Calu3 (cell line): ENCODE measurements at regions not wholly inside any gene's neighbourhood (a gene's known extent, or its start where the extent isn't known, plus 50 kb on each side); places are given as distances from the start of the nearest gene placed in this dataset.

Experiments
- BruUV-seq: library from RNA; stranded (reverse); fragments of 400-500 nt; replicated peaks from 2 replicates; lab custom pipeline; 2021; lab: Mats Ljungman, UMichigan
- CTCF ChIA-PET: fragments of 300-600 bp; sonication (Branson Sonifier 250); formaldehyde crosslinking; loops from one replicate; lab custom pipeline; 2022; ENCODE audit warnings: antibody characterized with exemption; lab: Charles Lee
- DNase-seq: peaks from one replicate; pipeline ENCODE4 v3.0.0; 2022
- H3K27ac Mint-ChIP-seq: one replicate; pipeline ENCODE4 v1.8.0; 2022; ENCODE audit warnings: mixed read lengths; ENCODE audit not compliant: unreplicated experiment
- H3K27me3 Mint-ChIP-seq: one replicate; pipeline ENCODE4 v1.8.0; 2022; ENCODE audit warnings: mixed read lengths; ENCODE audit not compliant: unreplicated experiment
- H3K36me3 Mint-ChIP-seq: one replicate; pipeline ENCODE4 v1.8.0; 2022; ENCODE audit warnings: mild to moderate bottlenecking, moderate library complexity, mixed read lengths; ENCODE audit not compliant: insufficient read depth, unreplicated experiment
- H3K4me1 Mint-ChIP-seq: one replicate; pipeline ENCODE4 v1.8.0; 2022; ENCODE audit warnings: mild to moderate bottlenecking, low read depth, mixed read lengths; ENCODE audit not compliant: unreplicated experiment
- H3K4me3 Mint-ChIP-seq: one replicate; pipeline ENCODE4 v1.8.0; 2022; ENCODE audit warnings: mild to moderate bottlenecking, low read depth, moderate library complexity, mixed read lengths; ENCODE audit not compliant: unreplicated experiment
- H3K9me3 Mint-ChIP-seq: one replicate; pipeline ENCODE4 v1.8.0; 2022; ENCODE audit warnings: low read depth, mixed read lengths; ENCODE audit not compliant: unreplicated experiment
- intact Hi-C: fragments of 100-400 bp; cut with micrococcal nuclease; formaldehyde crosslinking; loops from one replicate; pipeline ENCODE4 v1.10.0; 2022; ENCODE audit not compliant: unreplicated experiment
- TF ChIP-seq, protein P1 (sequence below): fragments of 200-600 bp; IDR thresholded peaks from one replicate; pipeline ENCODE4 v1.8.0; 2022; ENCODE audit warnings: antibody characterized with exemption; ENCODE audit not compliant: unreplicated experiment

DNA sequence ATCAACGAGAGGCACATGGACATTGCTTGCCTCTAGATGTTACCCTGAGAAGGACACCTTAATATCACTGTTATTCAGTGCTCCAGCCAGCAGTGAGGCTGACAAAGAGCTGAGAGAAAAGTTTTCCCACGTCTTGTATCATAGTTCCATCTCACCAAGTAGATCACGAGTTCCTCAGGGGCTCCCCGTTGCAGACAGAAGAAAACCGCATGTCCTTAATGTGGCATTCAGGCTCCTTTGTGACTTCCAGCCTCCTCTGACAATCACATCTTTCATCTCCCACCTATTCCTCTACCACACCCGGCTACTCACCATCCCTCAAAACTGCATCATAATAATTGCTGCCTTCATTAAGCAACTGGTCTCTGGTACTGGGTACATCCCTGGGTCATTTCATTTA lies 75.3 kb downstream of the DMRTA2 start:
- TF ChIP-seq, protein P1, sequence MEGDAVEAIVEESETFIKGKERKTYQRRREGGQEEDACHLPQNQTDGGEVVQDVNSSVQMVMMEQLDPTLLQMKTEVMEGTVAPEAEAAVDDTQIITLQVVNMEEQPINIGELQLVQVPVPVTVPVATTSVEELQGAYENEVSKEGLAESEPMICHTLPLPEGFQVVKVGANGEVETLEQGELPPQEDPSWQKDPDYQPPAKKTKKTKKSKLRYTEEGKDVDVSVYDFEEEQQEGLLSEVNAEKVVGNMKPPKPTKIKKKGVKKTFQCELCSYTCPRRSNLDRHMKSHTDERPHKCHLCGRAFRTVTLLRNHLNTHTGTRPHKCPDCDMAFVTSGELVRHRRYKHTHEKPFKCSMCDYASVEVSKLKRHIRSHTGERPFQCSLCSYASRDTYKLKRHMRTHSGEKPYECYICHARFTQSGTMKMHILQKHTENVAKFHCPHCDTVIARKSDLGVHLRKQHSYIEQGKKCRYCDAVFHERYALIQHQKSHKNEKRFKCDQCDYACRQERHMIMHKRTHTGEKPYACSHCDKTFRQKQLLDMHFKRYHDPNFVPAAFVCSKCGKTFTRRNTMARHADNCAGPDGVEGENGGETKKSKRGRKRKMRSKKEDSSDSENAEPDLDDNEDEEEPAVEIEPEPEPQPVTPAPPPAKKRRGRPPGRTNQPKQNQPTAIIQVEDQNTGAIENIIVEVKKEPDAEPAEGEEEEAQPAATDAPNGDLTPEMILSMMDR, result no peak
- no TSS peak for BruUV-seq
- H3K4me1 Mint-ChIP-seq, result no peaks in the 10 kb centered on the region
- peaks cover 91% of the 10 kb centered on the region for H3K27me3 Mint-ChIP-seq
- no peak for DNase-seq
- no peak overlapping the region for H3K27ac Mint-ChIP-seq
- intact Hi-C loops, result no loop called here
- H3K36me3 Mint-ChIP-seq, result no peaks in the 10 kb centered on the region
- H3K9me3 Mint-ChIP-seq, result no peaks in the 10 kb centered on the region
- CTCF ChIA-PET, result interaction anchor here (1.2 to 1.3 kb wide), 2 partner anchors 1671 to 1796 kb away, joined by 3 to 6 read pairs; no protein-coding TSS in a partner anchor
- H3K4me3 Mint-ChIP-seq, result no peak overlapping the region

DNA sequence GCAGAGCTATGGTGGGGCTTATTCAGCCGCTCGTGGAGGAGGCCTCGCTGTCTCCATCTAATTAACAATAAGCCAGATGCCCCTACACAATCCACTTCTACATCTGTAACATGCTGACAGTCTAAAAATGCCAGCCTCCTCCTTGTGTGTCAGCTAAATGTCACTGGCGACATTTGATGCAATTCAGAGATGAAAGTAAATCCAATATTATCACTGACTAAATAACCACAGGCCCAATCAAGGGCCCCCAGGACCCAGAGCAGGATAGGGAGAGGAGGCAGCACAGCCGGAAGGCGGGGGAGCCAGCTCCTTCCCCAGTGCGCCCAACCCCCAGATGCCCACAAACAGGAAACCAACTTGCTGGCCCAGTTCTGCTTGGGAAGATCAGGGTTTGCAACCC lies 76.6 kb downstream of the DMRTA2 start:
- intact Hi-C loops, result no loop called here
- CTCF ChIA-PET, result no interaction called here
- H3K36me3 Mint-ChIP-seq, result no peaks in the 10 kb centered on the region
- no peak overlapping the region for H3K4me3 Mint-ChIP-seq
- peaks cover 100% of the 10 kb centered on the region for H3K27me3 Mint-ChIP-seq
- TF ChIP-seq, protein P1, result no peak
- no peaks in the 10 kb centered on the region for H3K9me3 Mint-ChIP-seq
- BruUV-seq, result no TSS peak
- H3K4me1 Mint-ChIP-seq, result no peaks in the 10 kb centered on the region
- H3K27ac Mint-ChIP-seq, result no peak overlapping the region
- no peak for DNase-seq

DNA sequence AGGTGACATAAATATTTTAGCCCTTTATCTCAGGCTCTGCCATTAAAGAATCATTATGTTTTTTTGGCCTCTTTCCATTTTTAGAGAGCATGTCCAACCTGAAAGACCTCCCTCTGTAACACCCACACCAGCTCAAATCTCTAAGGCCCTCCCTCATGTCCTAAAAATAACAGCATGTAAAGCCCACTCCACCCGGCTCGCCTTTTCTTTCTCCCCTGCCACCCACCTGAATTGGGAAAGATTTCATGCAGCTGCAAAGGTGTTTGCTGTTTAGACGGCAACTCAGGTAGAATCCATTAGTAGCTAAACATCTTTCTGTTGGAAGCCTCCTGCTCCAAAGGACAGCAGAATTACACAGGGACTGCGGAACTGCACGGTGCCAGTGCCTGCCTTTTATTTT lies 79.9 kb downstream of the DMRTA2 start:
- TF ChIP-seq, protein P1, result no peak
- intact Hi-C loops, result no loop called here
- Mint-ChIP-seq H3K9me3 (no peaks in the 10 kb centered on the region), H3K4me1 (no peaks in the 10 kb centered on the region), H3K4me3 (no peak overlapping the region), H3K36me3 (no peaks in the 10 kb centered on the region), H3K27ac (no peak overlapping the region), H3K27me3 (peaks cover 96% of the 10 kb centered on the region)
- no TSS peak for BruUV-seq
- no peak for DNase-seq
- CTCF ChIA-PET, result interaction anchor here (1.2 kb wide), 1 partner anchor 10 kb away, joined by 9 read pairs; no protein-coding TSS in a partner anchor

DNA sequence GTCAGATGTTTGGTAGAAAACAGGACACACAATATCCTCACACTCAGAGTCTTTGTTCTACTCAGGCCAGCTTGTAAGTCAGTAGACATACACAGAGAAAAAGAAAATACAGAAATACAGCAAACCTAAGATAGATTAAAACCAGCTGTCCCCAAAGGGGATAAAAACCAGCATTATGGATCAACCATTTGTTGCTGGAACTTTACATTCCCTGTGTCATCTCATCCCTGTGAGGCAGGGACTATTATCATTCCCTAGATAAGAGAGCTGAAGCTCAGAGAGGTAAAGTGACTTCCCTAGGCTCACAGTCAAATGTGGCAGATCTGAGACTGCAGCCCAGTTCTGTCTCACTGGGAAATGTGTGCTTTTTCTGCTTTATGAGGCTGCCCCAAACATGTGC lies 80.7 kb downstream of the DMRTA2 start:
- Mint-ChIP-seq H3K4me3 (no peak overlapping the region), H3K9me3 (no peaks in the 10 kb centered on the region), H3K27me3 (peaks cover 96% of the 10 kb centered on the region), H3K4me1 (no peaks in the 10 kb centered on the region), H3K36me3 (no peaks in the 10 kb centered on the region), H3K27ac (no peak overlapping the region)
- DNase-seq, result no peak
- TF ChIP-seq, protein P1, result no peak
- CTCF ChIA-PET, result interaction anchor here (1.2 kb wide), 1 partner anchor 9 kb away, joined by 9 read pairs; no protein-coding TSS in a partner anchor
- intact Hi-C loops, result no loop called here
- no TSS peak for BruUV-seq
